Spleen (tissue), 11 donors: ENCODE measurements at regions not wholly inside any gene's neighbourhood (a gene's known extent, or its start where the extent isn't known, plus 50 kb on each side); places are given as distances from the start of the nearest gene placed in this dataset.

ENCODE experiments used
- DNase-seq: peaks from one replicate; pipeline ENCODE4 v3.0.0-alpha.2; 2020
- H3K27ac ChIP-seq, 8 donors: fragments of 200-600 bp; sonication (generic) in 7 of 8; 1 replicate in 4 of 8; 2 replicates in 4 of 8; pipeline versions ENCODE4 v1.5.0 to v1.8.0; 2016 to 2021; ENCODE audit warnings: inconsistent platforms in 4 of 8, mild to moderate bottlenecking in 4 of 8, moderate library complexity in 1 of 8
- H3K27me3 ChIP-seq, 7 donors: fragments of 200-600 bp; sonication (generic) in 6 of 7; replicated peaks in 1 of 7; 1 replicate in 4 of 7; 2 replicates in 3 of 7; pipeline versions ENCODE4 v1.5.0 to v1.8.0; 2016 to 2021; ENCODE audit warnings: inconsistent platforms in 3 of 7, mild to moderate bottlenecking in 1 of 7
- H3K36me3 ChIP-seq, 6 donors: fragments of 200-600 bp; sonication (generic) in 5 of 6; 1 replicate in 4 of 6; 2 replicates in 2 of 6; pipeline versions ENCODE4 v1.5.0 to v1.8.0; 2016 to 2021; ENCODE audit warnings: inconsistent platforms in 2 of 6
- H3K4me1 ChIP-seq, 6 donors: fragments of 200-600 bp; sonication (generic) in 5 of 6; 1 replicate in 3 of 6; 2 replicates in 3 of 6; pipeline versions ENCODE4 v1.5.0 to v1.8.0; 2016 to 2021; ENCODE audit warnings: inconsistent platforms in 3 of 6
- H3K4me3 ChIP-seq, 8 donors: fragments of 200-600 bp; sonication (generic) in 7 of 8; 1 replicate in 4 of 8; 2 replicates in 4 of 8; pipeline versions ENCODE4 v1.5.0 to v1.8.0; 2016 to 2021; ENCODE audit warnings: inconsistent platforms in 4 of 8, mild to moderate bottlenecking in 4 of 8, moderate library complexity in 2 of 8
- H3K9me3 ChIP-seq, 8 donors: fragments of 200-600 bp; sonication (generic) in 7 of 8; 1 replicate in 4 of 8; 2 replicates in 4 of 8; pipeline versions ENCODE4 v1.5.0 to v1.8.0; 2016 to 2021; ENCODE audit warnings: inconsistent platforms in 4 of 8
- POLR2A ChIP-seq, 3 donors: fragments of 450-650 bp; IDR thresholded peaks; one replicate each; pipeline ENCODE4 v1.5.1; 2017; ENCODE audit warnings: antibody characterized with exemption in 3 of 3, mild to moderate bottlenecking in 1 of 3
- POLR2AphosphoS5 ChIP-seq, 3 donors: sonication (generic); formaldehyde crosslinking; IDR thresholded peaks; one replicate each; pipeline ENCODE4 v1.5.1; 2017; ENCODE audit warnings: antibody characterized with exemption in 3 of 3
- WGBS, 5 donors: extraction: QIAGEN DNeasy Blood & Tissue Kit in 3 of 5; methylation state at CpG; one replicate each; pipeline versions ENCODE4 v1.1.5 to v1.1.7; 2013 to 2018; 5-methylcytosine and 5-hydroxymethylcytosine counted together
- intact Hi-C: fragments of 100-400 bp; cut with DNase I; formaldehyde crosslinking; loops from one replicate; pipeline ENCODE4 v1.15.0; 2023; ENCODE audit warnings: low total_unique reads
- TF ChIP-seq, protein P1 (sequence below), 11 experiments: fragments of 200-600 bp in 7 of 11; fragments of 450-650 bp in 4 of 11; sonication (generic) in 4 of 11; IDR thresholded peaks in 8 of 11; conservative IDR thresholded peaks in 3 of 11; 1 replicate in 7 of 11; 2 replicates in 4 of 11; pipeline versions ENCODE4 v1.4.0 to v1.8.0; 2016 to 2021; ENCODE audit warnings: antibody characterized with exemption in 11 of 11, inconsistent platforms in 4 of 11, mild to moderate bottlenecking in 1 of 11
- donor health status: healthy with polysubstance abuse.
- donor health status: DM: no; HTN: no; CAD: no; lungs with moderate emphysema.
- donor health status: DM: no; HTN: no; CAD: no.
- donor health status: Bipolar disorder and iron deficiency.
- donor health status: healthy.
- donor health status: DM: no; HTN: no; CAD: no.
- donor health status: DM: yes; HTN: yes; CAD: no.

DNA sequence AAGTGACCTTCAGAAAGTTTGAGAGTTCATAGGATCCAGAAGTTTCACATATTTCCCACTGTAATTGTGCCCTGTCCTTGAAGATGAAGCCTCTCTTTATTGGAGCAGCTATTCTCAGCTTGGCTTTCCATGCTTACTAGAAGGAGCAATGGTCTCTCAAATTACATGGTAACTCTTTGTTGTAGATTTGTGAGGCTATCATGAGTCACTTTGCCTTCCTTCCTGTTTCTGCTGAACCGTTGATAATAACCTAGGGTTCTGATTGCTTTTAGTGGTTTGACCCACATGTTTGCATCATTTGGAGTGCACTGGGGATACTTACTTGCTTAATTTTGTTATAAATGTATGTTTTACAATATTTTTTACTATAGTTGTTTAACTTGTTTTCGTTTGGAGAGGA lies 772.9 kb upstream of the SLITRK6 start:
- Histone ChIP-seq H3K9me3 (peaks cover 0 to 4% (median 0%) of the 10 kb centered on the region in 8 donors), H3K4me1 (no peaks in the 10 kb centered on the region), H3K27me3 (no peaks in the 10 kb centered on the region), H3K4me3 (no peak overlapping the region), H3K36me3 (no peaks in the 10 kb centered on the region), H3K27ac (no peak overlapping the region)
- intact Hi-C loops, result no loop called here
- TF ChIP-seq, protein P1, sequence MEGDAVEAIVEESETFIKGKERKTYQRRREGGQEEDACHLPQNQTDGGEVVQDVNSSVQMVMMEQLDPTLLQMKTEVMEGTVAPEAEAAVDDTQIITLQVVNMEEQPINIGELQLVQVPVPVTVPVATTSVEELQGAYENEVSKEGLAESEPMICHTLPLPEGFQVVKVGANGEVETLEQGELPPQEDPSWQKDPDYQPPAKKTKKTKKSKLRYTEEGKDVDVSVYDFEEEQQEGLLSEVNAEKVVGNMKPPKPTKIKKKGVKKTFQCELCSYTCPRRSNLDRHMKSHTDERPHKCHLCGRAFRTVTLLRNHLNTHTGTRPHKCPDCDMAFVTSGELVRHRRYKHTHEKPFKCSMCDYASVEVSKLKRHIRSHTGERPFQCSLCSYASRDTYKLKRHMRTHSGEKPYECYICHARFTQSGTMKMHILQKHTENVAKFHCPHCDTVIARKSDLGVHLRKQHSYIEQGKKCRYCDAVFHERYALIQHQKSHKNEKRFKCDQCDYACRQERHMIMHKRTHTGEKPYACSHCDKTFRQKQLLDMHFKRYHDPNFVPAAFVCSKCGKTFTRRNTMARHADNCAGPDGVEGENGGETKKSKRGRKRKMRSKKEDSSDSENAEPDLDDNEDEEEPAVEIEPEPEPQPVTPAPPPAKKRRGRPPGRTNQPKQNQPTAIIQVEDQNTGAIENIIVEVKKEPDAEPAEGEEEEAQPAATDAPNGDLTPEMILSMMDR (IDR thresholded peaks at IDR 0.05 in 8 of 11, conservative IDR thresholded peaks at IDR 0.05 in 3 of 11), result no peak
- TF ChIP-seq POLR2AphosphoS5 (IDR thresholded peaks at IDR 0.05) (no peak), POLR2A (IDR thresholded peaks at IDR 0.05) (no peak)
- DNase-seq, result no peak
- WGBS, 5 donors, result 22 to 36% (median 34%) methylated on average over 2 of the region's 2 CpGs

- no peak overlapping the region for H3K27ac ChIP-seq
- TF ChIP-seq POLR2A (IDR thresholded peaks at IDR 0.05), result no peak
- TF ChIP-seq, protein P1 (IDR thresholded peaks at IDR 0.05 in 8 of 11, conservative IDR thresholded peaks at IDR 0.05 in 3 of 11), result no peak
- TF ChIP-seq POLR2AphosphoS5 (IDR thresholded peaks at IDR 0.05), result no peak
- intact Hi-C loops, result no loop called here
- H3K36me3 ChIP-seq, result no peaks in the 10 kb centered on the region
- WGBS, 5 donors, result 80 to 89% (median 81%) methylated on average over 3 of the region's 3 CpGs
- H3K4me1 ChIP-seq, result no peaks in the 10 kb centered on the region
- no peak overlapping the region for H3K4me3 ChIP-seq
- peaks cover 0 to 34% (median 0%) of the 10 kb centered on the region in 8 donors for H3K9me3 ChIP-seq
- no peak for DNase-seq
- H3K27me3 ChIP-seq, result no peaks in the 10 kb centered on the region
These were observed 780.4 kb upstream of the SLITRK6 start for GRCh38 chr13:86579662-86580061.

GRCh38 chr13:86581706-86582105 lies 782.5 kb upstream of the SLITRK6 start:
- H3K27ac ChIP-seq, result no peak overlapping the region
- H3K27me3 ChIP-seq, result no peaks in the 10 kb centered on the region
- TF ChIP-seq POLR2AphosphoS5 (IDR thresholded peaks at IDR 0.05) (no peak), POLR2A (IDR thresholded peaks at IDR 0.05) (no peak)
- TF ChIP-seq, protein P1 (IDR thresholded peaks at IDR 0.05 in 8 of 11, conservative IDR thresholded peaks at IDR 0.05 in 3 of 11), result no peak
- H3K4me1 ChIP-seq, result no peaks in the 10 kb centered on the region
- H3K9me3 ChIP-seq, result peaks cover 0 to 51% (median 0%) of the 10 kb centered on the region in 8 donors
- no peak overlapping the region for H3K4me3 ChIP-seq
- WGBS, 5 donors, result 92 to 99% (median 93%) methylated on average over 2 of the region's 2 CpGs
- DNase-seq, result no peak
- H3K36me3 ChIP-seq, result no peaks in the 10 kb centered on the region
- intact Hi-C loops, result no loop called here

DNA sequence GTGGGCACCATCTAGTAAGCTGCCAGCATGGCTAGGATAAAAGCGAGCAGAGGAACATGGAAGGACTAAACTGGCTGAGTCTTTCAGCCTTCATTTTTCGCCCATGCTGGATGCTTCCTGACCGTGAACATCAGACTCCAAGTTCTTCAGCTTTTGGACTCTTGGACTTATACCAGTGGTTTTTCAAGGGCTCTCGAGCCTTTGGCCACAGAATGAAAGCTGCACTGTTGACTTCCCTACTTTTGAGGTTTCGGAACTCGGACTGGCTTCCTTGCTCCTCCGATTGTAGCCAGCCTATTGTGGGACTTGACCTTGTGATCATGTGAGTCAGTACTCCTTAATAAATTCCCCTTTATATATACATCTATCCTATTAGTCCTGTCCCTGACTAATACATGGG lies 785.1 kb upstream of the SLITRK6 start:
- WGBS, 5 donors, result 69 to 89% (median 80%) methylated on average over 7 of the region's 7 CpGs
- Histone ChIP-seq H3K4me1 (no peaks in the 10 kb centered on the region), H3K27me3 (no peaks in the 10 kb centered on the region), H3K27ac (no peak overlapping the region), H3K36me3 (no peaks in the 10 kb centered on the region), H3K9me3 (peaks cover 0 to 51% (median 0%) of the 10 kb centered on the region in 8 donors), H3K4me3 (no peak overlapping the region)
- DNase-seq, result no peak
- intact Hi-C loops, result no loop called here
- TF ChIP-seq POLR2AphosphoS5 (IDR thresholded peaks at IDR 0.05) (no peak), POLR2A (IDR thresholded peaks at IDR 0.05) (no peak)
- TF ChIP-seq, protein P1 (IDR thresholded peaks at IDR 0.05 in 8 of 11, conservative IDR thresholded peaks at IDR 0.05 in 3 of 11), result no peak
